ENCODE measurements at regions not wholly inside any gene's neighbourhood (a gene's known extent, or its start where the extent isn't known, plus 50 kb on each side); places are given as distances from the start of the nearest gene placed in this dataset.

DNA sequence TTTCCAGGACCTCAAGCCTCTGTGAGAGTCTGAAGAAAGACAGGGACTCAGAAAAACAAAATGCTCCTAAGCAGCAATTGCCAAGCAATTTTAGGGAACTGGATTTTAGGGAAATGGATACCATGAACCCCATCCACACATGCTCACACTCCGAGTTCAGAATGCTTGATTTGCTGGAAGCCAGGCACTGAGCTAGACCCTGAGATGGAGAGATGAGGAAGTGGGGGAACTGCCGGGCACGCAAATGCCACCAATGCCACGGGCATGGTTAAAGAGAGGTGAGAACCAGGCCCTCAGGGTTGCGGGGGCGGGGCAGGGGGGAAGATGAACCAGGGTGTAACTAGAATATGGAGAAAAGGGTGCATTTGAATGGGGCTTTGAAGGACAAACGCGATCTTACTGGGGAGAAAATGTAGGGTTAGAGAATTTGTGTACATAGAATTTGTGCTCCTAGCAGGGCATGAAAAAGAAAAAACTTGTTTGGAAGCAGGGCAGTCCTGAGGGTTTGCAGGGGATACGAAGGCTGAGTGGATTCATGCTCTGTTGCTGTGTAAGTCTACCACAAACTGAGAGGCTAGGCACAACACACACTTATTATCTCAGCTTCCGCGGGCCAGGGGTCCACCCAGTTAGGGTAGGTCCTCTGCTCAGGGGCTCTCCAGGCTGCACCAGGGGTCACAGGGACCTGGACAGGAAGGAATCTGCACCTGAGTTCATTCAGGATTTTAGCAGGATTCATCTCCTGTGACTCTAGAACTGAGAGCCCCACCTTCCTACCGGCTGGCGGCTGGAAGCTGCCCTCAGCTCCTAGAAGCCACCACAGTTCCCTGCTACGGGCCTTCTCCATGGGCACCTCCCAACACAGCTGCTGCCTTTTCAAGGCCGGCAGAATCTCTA lies 108.0 kb downstream of the SNX5 start:
- no peak for DNase-seq (ENCODE audit: low spot score, unreplicated experiment)
- no peak overlapping the region for H3K4me3 Mint-ChIP-seq (ENCODE audit: low read depth)
- no peaks in the 10 kb centered on the region for H3K9me3 Mint-ChIP-seq (ENCODE audit: low read depth)
- H3K36me3 Mint-ChIP-seq (ENCODE audit: insufficient read depth) = no peaks in the 10 kb centered on the region
- TF ChIP-seq, protein P1, sequence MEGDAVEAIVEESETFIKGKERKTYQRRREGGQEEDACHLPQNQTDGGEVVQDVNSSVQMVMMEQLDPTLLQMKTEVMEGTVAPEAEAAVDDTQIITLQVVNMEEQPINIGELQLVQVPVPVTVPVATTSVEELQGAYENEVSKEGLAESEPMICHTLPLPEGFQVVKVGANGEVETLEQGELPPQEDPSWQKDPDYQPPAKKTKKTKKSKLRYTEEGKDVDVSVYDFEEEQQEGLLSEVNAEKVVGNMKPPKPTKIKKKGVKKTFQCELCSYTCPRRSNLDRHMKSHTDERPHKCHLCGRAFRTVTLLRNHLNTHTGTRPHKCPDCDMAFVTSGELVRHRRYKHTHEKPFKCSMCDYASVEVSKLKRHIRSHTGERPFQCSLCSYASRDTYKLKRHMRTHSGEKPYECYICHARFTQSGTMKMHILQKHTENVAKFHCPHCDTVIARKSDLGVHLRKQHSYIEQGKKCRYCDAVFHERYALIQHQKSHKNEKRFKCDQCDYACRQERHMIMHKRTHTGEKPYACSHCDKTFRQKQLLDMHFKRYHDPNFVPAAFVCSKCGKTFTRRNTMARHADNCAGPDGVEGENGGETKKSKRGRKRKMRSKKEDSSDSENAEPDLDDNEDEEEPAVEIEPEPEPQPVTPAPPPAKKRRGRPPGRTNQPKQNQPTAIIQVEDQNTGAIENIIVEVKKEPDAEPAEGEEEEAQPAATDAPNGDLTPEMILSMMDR (IDR thresholded peaks at IDR 0.05; ENCODE audit: unreplicated experiment) = no peak
- H3K27ac Mint-ChIP-seq = no peak overlapping the region
- peaks cover 18% of the 10 kb centered on the region for H3K4me1 Mint-ChIP-seq (ENCODE audit: low read depth)
- H3K27me3 Mint-ChIP-seq = peaks cover 17% of the 10 kb centered on the region

DNA sequence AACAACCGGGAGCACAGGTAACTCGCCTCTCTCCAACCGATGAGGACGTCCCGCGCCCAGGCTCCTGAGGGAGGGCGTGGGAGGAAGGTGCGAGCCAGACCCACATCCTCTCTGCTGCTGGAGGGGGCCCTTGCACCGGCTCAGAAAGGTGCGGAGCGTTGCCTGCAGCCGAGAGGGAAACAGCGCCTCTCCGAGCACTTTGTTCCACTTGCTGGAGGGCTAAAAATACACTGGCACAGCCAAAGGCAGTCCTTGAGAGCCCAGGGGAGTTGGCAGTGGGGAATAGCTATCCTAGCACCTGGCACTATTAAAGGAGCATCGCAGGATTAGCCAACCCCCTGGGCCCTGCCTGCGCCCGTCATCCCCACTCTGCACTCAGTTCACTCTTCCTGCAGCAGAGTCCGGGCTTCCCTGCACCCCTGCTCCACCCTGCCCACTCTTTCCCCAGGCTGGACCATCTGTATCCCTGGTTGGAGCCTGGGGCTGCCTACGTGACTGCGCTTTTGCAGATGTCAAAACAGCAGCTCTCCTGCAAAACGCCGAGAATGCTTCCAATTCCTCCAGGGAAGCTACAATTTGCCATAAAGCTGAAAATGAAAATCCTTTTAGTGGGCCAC lies 108.9 kb downstream of the SNX5 start:
- H3K9me3 Mint-ChIP-seq (ENCODE audit: low read depth) = no peaks in the 10 kb centered on the region
- H3K4me1 Mint-ChIP-seq (ENCODE audit: low read depth) = peaks cover 18% of the 10 kb centered on the region
- TF ChIP-seq, protein P1 (IDR thresholded peaks at IDR 0.05; ENCODE audit: unreplicated experiment) = no peak
- H3K27me3 Mint-ChIP-seq = peaks cover 17% of the 10 kb centered on the region
- DNase-seq (ENCODE audit: low spot score, unreplicated experiment) = no peak
- no peaks in the 10 kb centered on the region for H3K36me3 Mint-ChIP-seq (ENCODE audit: insufficient read depth)
- no peak overlapping the region for H3K4me3 Mint-ChIP-seq (ENCODE audit: low read depth)
- no peak overlapping the region for H3K27ac Mint-ChIP-seq

DNA sequence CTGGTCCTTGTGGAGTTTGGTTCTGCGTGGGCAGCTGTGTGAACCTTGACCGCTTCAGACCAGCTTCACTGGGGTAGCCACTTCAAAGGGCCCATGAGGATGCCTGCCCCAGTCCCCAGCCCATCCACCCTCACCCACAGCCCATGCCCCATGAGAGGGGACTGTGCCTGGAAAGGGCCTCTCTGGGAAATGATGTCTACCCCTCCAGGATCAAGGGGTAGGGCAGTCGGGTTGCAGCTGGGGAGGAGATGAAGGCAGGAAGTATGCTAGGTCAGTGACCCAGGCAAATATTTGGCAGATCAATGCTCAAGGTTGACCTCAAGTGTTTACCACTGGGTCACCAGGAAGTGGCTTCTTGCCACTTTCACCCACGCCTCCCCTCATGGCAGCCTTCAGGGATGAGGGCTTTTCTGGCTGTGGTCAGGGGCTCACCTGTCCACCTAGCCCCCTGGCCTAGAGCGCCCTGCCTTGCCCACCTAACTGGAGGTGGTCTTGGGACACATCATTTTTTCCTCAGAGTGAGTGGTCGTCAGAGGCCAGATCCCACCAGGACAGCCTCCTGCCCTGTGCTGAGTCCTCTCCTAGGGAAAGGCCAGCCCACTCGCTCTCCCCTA lies 109.5 kb downstream of the SNX5 start:
- H3K9me3 Mint-ChIP-seq (ENCODE audit: low read depth) = no peaks in the 10 kb centered on the region
- peaks cover 17% of the 10 kb centered on the region for H3K27me3 Mint-ChIP-seq
- no peak overlapping the region for H3K4me3 Mint-ChIP-seq (ENCODE audit: low read depth)
- TF ChIP-seq, protein P1 (IDR thresholded peaks at IDR 0.05; ENCODE audit: unreplicated experiment) = no peak
- H3K36me3 Mint-ChIP-seq (ENCODE audit: insufficient read depth) = no peaks in the 10 kb centered on the region
- H3K4me1 Mint-ChIP-seq (ENCODE audit: low read depth) = peaks cover 23% of the 10 kb centered on the region
- H3K27ac Mint-ChIP-seq = no peak overlapping the region
- no peak for DNase-seq (ENCODE audit: low spot score, unreplicated experiment)

DNA sequence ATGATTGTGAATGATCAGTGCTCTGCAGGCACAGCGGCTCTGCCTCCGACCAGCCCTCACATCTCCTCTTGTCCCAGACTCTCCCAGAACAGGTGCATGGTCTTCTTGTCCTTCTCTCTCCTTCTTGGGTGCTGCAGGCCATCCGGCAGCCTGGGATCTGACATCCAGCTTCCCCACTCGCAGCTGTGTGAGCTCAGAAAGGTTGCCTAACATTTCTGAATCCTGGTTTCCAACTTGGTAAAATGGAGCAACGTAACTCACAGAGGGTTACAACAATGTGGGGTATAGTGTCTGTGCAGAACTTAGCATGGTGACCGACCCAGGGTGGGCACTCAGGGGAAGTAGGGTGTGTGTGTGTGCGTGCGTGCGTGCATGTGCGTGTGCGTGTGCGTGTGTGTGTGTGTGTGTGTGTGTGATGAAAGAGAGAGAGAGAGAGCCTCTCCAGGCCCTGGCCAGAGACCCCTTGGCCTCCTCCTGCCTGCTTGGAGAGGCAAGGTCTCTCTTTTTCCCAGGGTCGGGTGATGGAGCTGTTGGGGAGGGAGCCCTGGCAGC lies 110.1 kb downstream of the SNX5 start:
- Mint-ChIP-seq H3K4me3 (ENCODE audit: low read depth) (no peak overlapping the region), H3K4me1 (ENCODE audit: low read depth) (peaks cover 25% of the 10 kb centered on the region), H3K27ac (no peak overlapping the region), H3K9me3 (ENCODE audit: low read depth) (no peaks in the 10 kb centered on the region), H3K27me3 (peaks cover 17% of the 10 kb centered on the region), H3K36me3 (ENCODE audit: insufficient read depth) (no peaks in the 10 kb centered on the region)
- DNase-seq (ENCODE audit: low spot score, unreplicated experiment) = no peak
- TF ChIP-seq, protein P1 (IDR thresholded peaks at IDR 0.05; ENCODE audit: unreplicated experiment) = no peak
